CD4-positive, alpha-beta T cell treated with Interferon gamma for 1 hour (primary cell): ENCODE measurements at regions not wholly inside any gene's neighbourhood (a gene's known extent, or its start where the extent isn't known, plus 50 kb on each side); places are given as distances from the start of the nearest gene placed in this dataset.

ENCODE experiments used
- DNase-seq: peaks from one replicate; pipeline ENCODE4 v3.0.0-alpha.2; 2020

GRCh38 chr1:193553564-193553963 is 367.2 kb upstream of the B3GALT2 start:
- DNase-seq, result no peak

GRCh38 chr1:193552274-193552673 is 365.9 kb upstream of the B3GALT2 start:
- DNase-seq, result no peak

- no peak for DNase-seq
Observed at GRCh38 chr1:193549081-193549480, 362.7 kb upstream of the B3GALT2 start.

GRCh38 chr1:193545171-193545570 is 358.8 kb upstream of the B3GALT2 start:
- no peak for DNase-seq

- DNase-seq, result no peak
Observed at GRCh38 chr1:193543259-193543658, 356.8 kb upstream of the B3GALT2 start.

- no peak for DNase-seq
Observed at GRCh38 chr1:193542690-193543089, 356.3 kb upstream of the B3GALT2 start.

GRCh38 chr1:193540511-193540910 is 354.1 kb upstream of the B3GALT2 start:
- DNase-seq, result no peak

DNA sequence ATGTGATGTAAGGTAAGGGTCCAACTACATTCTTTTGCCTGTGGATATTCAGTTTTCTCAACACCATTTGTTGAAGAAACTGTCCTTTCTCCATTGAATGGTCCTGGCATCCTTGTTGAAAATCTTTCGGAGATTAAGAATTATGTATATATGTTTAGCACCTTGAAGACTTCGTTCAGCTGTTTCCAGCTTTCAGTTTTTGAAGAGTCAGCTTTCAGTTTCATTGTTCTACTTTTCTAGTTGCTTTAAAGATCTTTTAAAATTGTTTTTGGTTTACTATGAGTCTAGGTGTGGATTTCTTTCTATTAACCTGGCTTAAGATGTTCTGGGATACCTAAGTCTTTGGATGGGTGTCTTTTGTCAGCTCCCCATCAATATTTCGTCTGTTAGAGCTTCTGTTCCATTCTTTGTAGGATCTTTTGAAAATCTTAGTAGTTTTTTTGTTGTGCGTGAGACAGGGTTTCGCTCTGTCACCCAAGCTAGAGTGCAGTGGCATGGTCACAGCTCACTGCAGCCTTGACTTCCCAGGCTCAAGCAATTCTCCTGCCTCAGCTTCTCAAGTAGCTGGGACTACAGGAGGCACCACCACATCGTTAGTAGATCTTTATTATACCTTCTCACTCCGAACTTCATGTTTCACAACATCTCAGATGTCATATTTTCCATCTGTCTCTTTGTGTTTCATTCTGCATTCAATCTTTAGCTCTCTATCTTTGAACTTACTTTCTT is 353.5 kb upstream of the B3GALT2 start:
- DNase-seq, result no peak

DNA sequence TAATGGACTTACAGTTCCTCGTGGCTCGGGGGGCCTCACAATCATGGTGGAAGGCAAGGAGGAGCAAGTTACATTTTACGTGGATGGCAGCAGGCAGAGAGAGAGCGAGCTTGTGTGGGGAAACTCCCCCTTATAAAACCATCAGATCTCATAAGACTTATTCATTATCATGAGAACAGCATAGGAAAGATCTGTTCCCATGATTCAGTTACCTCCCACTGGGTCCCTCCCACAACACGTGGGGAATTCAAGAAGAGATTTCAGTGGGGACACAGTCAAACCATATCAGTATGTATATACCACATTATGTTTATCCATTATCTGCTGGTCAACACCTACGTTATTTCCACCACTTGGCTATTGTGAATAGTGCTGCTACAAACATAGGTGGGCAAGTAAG is 352.3 kb upstream of the B3GALT2 start:
- peak; percentile 2 for DNase-seq

GRCh38 chr1:193538003-193538354 is 351.6 kb upstream of the B3GALT2 start:
- no peak for DNase-seq

DNA sequence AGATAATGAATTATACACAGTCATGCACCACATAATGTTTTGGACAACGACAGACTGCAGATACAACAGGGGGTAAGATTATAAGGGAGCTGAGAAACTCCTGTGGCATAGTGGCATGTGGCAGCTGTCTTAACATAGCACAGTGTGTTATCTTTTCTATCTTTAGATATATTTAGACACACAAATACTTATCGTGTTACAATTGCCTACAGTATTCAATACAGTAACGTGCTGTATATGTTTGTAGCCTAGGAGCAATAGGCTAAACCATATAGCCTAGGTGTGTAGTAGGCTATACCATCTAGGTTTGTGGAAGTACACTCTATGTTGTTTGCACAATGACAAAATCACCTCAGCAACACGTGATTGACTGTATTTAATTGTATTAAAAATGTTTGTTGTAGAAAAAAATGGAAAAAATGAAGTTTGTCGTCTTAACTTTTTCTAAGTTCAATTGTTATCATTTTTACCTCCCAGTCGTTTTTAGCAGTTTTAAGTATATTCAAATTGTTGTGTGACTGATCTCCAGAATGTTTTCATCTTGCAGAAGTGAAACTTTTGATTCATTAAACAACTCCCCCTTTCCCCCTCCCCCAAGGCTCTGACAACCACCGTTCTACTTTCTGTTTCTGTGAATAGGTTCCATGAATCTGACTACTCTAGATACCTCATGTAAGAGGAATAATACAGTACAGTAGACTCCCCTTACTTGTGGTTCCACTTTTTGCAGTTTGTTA is 351.0 kb upstream of the B3GALT2 start:
- DNase-seq, result peak; percentile 43

DNA sequence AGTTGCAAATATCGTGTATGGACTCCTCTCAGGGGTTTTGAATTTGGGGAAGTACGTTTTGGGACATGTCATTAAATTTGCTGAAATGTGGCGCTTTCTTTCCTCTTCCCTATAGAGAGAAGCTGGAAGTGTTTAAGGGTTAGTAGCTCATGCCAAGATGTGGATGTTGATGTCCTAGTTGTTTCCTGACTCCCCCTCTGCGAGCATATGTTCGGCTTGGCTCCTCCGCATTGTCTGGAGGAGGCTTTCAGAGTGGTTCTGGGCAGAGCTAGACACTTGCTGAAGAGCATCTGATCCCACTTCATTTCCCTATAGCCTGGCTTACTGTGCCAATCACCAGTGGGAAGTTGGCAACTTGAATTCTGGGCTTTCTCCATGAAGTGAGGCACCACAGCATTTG is 347.4 kb upstream of the B3GALT2 start:
- DNase-seq, result no peak

DNA sequence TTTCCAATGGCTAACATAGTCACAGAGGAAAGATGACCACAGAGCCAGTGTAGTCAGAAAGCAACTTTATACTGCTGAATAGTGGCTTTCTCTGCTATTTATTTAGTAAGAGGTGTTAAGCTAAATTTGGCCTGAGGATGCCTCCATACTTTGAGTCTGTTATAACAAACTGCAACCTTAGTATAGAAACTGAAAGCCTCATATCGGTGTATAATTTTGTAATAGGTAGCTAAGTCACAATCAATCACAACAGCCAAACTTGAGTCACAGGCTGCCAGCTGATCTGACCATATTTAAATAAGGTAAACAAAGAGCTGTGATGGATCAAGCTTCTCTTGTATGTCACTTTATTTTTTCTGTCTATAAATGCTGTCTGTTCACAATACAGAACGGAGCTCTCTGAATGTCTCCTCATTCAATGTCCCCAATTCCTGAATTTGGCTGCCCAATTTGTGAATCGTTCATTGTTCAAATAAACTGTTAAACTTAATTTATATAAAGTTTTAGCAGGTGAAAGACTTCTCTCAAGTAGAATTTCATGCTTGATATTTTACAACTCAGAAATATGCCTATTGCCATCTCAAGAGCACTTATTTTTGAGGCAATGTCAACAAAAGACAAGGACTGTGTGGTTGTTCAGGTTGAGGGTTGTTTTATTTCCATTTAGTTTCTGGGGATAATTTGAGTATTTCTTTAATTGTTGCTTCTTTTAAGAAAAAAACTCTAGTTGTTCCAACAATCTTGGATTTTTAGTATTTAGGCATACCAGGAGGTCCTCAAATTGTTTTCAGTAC is 339.7 kb upstream of the B3GALT2 start:
- no peak for DNase-seq

- DNase-seq, result no peak
Observed at GRCh38 chr1:193525411-193525810, 339.0 kb upstream of the B3GALT2 start.

GRCh38 chr1:193524616-193525015 is 338.2 kb upstream of the B3GALT2 start:
- no peak for DNase-seq

DNA sequence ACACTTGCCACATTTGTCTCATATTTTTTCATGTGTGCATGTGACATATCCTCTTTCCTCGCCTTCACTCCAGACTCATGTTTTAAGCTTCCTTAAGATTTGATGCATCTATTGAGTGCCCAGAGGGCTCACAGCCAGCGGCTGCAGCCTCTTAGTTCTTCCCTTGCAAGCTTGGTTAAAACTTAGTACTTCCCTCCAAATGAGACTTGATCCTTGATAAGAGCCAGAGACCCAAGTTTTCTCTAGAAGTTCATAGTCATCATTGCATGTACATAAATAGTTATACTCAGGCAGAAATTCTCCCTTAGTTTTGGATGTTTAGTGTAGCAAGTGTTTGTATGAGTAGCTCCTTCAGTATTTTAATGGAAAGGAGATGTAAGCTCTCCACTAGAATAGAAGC is 337.6 kb upstream of the B3GALT2 start:
- no peak for DNase-seq

DNA sequence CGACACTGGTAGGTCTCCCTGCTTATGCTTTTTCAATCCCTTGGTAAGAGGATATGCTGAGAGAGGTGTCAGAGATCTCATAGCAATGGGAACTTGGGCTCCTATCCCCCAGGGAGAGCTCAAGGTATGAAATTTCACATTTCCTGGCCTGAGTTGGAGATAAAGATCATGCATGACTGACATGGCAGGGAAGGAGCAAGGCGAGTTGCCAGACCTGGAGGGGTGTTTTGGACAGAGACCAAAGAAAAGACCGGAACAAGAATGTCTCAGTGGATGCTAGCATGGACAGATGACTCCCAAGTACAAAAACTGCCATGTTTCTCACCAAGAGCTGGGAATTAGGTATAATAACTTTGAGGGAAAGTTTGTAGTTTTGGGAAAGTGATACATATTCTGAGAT is 334.1 kb upstream of the B3GALT2 start:
- no peak for DNase-seq

GRCh38 chr1:193519922-193520321 is 333.5 kb upstream of the B3GALT2 start:
- no peak for DNase-seq

- no peak for DNase-seq
Observed at GRCh38 chr1:193516755-193517388, 330.5 kb upstream of the B3GALT2 start.

DNA sequence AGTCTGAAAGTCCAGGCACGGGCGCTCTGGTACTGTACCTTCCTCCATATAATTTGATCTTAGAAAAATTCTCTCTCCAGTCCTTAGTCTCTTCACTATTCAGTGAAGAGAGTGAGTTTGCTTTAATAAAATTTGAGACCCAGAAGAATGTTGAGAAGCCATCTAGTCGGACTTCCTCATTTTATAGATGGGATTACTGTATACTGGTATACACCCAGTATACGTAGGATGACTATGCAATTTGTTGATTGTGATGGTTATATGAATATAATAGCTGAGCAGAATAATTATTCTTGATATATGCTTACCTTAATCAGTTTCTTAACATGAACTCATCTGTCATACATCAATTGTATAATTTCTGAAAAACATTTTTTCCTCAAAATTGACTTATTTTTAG is 328.0 kb upstream of the B3GALT2 start:
- no peak for DNase-seq

- DNase-seq, result no peak
Observed at GRCh38 chr1:193513032-193513431, 326.6 kb upstream of the B3GALT2 start.

DNA sequence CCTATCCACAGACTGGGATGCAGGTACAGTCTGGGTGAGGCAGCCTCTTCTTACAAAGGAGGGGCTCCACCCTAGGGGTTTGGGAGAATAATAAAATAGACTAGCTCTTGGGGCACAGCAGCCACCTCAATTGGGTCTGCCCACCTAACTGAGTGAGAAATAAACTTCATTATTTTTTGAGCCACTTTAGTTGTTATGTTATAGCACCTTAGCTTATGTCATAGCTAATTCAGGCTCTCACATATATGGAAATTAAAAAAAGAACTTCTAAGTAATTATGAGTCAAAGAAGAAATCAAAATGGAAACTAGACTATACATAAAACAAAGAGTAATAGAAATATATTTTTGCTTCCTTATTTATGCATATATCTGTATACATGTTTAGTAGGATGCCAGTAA is 318.5 kb upstream of the B3GALT2 start:
- no peak for DNase-seq

GRCh38 chr1:193498088-193498655 is 311.8 kb upstream of the B3GALT2 start:
- no peak for DNase-seq
